DOHH2 (cell line): ENCODE measurements at regions not wholly inside any gene's neighbourhood (a gene's known extent, or its start where the extent isn't known, plus 50 kb on each side); places are given as distances from the start of the nearest gene placed in this dataset.

Source experiments
- EZH2phosphoT487 ChIP-seq: fragments of 200-600 bp; sonication (generic); IDR thresholded peaks from 2 replicates; pipeline ENCODE4 v1.6.1; 2017; ENCODE audit warnings: borderline replicate concordance, mild to moderate bottlenecking, antibody characterized with exemption, low read length, moderate library complexity, mixed read lengths
- TF ChIP-seq, protein P1 (sequence below): fragments of 200-600 bp; sonication (generic); IDR thresholded peaks from one replicate; pipeline ENCODE4 v1.5.1; 2014; ENCODE audit warnings: antibody characterized with exemption, mild to moderate bottlenecking, low read depth, low read length; ENCODE audit not compliant: poor library complexity, severe bottlenecking

DNA sequence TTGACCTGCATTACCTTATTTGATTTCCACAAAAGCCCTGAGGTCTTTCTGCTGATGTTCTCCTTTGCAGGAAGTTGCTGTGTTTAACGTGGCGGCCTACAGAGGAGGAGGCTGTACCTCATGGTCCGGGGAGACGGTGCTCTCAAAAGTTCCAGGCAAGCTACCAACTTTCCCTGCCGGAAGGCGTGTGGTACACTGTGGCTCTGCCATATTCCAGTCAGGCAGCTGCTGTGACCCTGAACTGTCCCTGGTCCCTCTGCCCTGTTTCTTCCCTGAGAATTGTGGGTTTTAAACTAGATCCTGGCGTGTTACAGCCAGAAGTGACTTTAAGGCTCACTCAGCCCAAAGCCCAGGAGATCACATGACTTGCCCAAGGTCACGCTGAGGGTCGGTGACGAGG, 139.2 kb downstream of the TEX36 start:
- TF ChIP-seq, protein P1, sequence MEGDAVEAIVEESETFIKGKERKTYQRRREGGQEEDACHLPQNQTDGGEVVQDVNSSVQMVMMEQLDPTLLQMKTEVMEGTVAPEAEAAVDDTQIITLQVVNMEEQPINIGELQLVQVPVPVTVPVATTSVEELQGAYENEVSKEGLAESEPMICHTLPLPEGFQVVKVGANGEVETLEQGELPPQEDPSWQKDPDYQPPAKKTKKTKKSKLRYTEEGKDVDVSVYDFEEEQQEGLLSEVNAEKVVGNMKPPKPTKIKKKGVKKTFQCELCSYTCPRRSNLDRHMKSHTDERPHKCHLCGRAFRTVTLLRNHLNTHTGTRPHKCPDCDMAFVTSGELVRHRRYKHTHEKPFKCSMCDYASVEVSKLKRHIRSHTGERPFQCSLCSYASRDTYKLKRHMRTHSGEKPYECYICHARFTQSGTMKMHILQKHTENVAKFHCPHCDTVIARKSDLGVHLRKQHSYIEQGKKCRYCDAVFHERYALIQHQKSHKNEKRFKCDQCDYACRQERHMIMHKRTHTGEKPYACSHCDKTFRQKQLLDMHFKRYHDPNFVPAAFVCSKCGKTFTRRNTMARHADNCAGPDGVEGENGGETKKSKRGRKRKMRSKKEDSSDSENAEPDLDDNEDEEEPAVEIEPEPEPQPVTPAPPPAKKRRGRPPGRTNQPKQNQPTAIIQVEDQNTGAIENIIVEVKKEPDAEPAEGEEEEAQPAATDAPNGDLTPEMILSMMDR = no peak
- no peak for TF ChIP-seq EZH2phosphoT487
